SK-N-SH (cell line): ENCODE measurements at regions not wholly inside any gene's neighbourhood (a gene's known extent, or its start where the extent isn't known, plus 50 kb on each side); places are given as distances from the start of the nearest gene placed in this dataset.

ENCODE experiments used
- EZH2phosphoT487 ChIP-seq: fragments of 200-600 bp; sonication (generic); IDR thresholded peaks from 2 replicates; pipeline ENCODE4 v1.6.1; 2017; ENCODE audit warnings: low read depth, mixed run types, mild to moderate bottlenecking, antibody characterized with exemption, moderate library complexity, borderline replicate concordance
- FOXJ3 ChIP-seq: sonication (generic); formaldehyde crosslinking; IDR thresholded peaks from 2 replicates; pipeline ENCODE4 v1.5.1; 2020; ENCODE audit warnings: mild to moderate bottlenecking, missing genetic modification reagents
- JUND ChIP-seq: IDR thresholded peaks from 2 replicates; pipeline ENCODE4 v1.4.0; 2012
- MEF2A ChIP-seq: IDR thresholded peaks from 2 replicates; pipeline ENCODE4 v1.4.0; 2012; ENCODE audit warnings: low read depth, borderline replicate concordance
- RCOR1 ChIP-seq: fragments of 150-350 bp; IDR thresholded peaks from 2 replicates; pipeline ENCODE4 v1.6.1; 2017; ENCODE audit warnings: antibody characterized with exemption, low read length
- TF ChIP-seq, protein P1 (sequence below): fragments of 200-600 bp; sonication (generic); IDR thresholded peaks from 2 replicates; pipeline ENCODE4 v1.6.1; 2017; ENCODE audit warnings: antibody characterized with exemption, mild to moderate bottlenecking, moderate library complexity

DNA sequence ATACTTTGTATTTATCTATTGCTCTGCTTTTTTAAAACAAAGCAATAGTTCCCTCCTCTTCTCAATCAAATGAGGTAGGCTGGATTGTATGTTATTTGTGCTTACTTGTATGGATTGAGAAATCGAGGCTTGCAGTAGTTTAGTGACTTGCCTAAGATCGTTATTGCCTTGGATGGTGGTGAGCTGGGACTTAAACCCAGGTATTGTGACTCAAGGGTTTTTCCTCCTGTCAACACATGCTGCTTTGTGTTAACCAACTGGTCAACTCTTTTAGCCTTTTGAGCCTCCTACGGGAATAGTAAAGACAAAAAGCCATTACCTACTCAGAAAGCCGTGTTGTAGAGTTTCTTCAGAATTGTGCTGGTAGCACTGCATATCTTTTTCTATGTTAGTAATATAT lies 95.2 kb upstream of the THUMPD2 start:
- TF ChIP-seq, protein P1, sequence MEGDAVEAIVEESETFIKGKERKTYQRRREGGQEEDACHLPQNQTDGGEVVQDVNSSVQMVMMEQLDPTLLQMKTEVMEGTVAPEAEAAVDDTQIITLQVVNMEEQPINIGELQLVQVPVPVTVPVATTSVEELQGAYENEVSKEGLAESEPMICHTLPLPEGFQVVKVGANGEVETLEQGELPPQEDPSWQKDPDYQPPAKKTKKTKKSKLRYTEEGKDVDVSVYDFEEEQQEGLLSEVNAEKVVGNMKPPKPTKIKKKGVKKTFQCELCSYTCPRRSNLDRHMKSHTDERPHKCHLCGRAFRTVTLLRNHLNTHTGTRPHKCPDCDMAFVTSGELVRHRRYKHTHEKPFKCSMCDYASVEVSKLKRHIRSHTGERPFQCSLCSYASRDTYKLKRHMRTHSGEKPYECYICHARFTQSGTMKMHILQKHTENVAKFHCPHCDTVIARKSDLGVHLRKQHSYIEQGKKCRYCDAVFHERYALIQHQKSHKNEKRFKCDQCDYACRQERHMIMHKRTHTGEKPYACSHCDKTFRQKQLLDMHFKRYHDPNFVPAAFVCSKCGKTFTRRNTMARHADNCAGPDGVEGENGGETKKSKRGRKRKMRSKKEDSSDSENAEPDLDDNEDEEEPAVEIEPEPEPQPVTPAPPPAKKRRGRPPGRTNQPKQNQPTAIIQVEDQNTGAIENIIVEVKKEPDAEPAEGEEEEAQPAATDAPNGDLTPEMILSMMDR = no peak
- TF ChIP-seq FOXJ3 (CRISPR knock-in tag) = no peak
- TF ChIP-seq RCOR1 = no peak
- TF ChIP-seq MEF2A = no peak
- TF ChIP-seq JUND = no peak
- TF ChIP-seq EZH2phosphoT487 = no peak
